NCI-H128 (cell line): ENCODE measurements at regions not wholly inside any gene's neighbourhood (a gene's known extent, or its start where the extent isn't known, plus 50 kb on each side); places are given as distances from the start of the nearest gene placed in this dataset.

Source experiments
- DNase-seq: peaks from one replicate; lab custom pipeline; 2025; ENCODE audit not compliant: unreplicated experiment; lab: John Stamatoyannopoulos, UW

GRCh38 chr1:213669964-213670691, 317.6 kb upstream of the PROX1 start:
- peak; percentile 32 for DNase-seq

- no peak for DNase-seq
These were observed 317.1 kb upstream of the PROX1 start for GRCh38 chr1:213670692-213671023.

- DNase-seq: no peak
These were observed 312.7 kb upstream of the PROX1 start for GRCh38 chr1:213675043-213675442.

GRCh38 chr1:213676736-213677135, 311.0 kb upstream of the PROX1 start:
- no peak for DNase-seq

GRCh38 chr1:213678348-213678747, 309.4 kb upstream of the PROX1 start:
- no peak for DNase-seq

GRCh38 chr1:213678753-213679152, 309.0 kb upstream of the PROX1 start:
- DNase-seq: no peak

- no peak for DNase-seq
These were observed 308.6 kb upstream of the PROX1 start for GRCh38 chr1:213679153-213679552.

- no peak for DNase-seq
These were observed 307.0 kb upstream of the PROX1 start for GRCh38 chr1:213680677-213681325.

GRCh38 chr1:213681788-213682340, 305.9 kb upstream of the PROX1 start:
- DNase-seq: no peak

GRCh38 chr1:213683529-213683928, 304.2 kb upstream of the PROX1 start:
- no peak for DNase-seq

GRCh38 chr1:213684454-213684853, 303.3 kb upstream of the PROX1 start:
- no peak for DNase-seq

- no peak for DNase-seq
These were observed 301.7 kb upstream of the PROX1 start for GRCh38 chr1:213685992-213686582.

- DNase-seq: no peak
These were observed 300.8 kb upstream of the PROX1 start for GRCh38 chr1:213686983-213687382.

GRCh38 chr1:213687832-213688231, 299.9 kb upstream of the PROX1 start:
- DNase-seq: no peak

GRCh38 chr1:213688655-213689054, 299.1 kb upstream of the PROX1 start:
- no peak for DNase-seq

- DNase-seq: no peak
These were observed 298.5 kb upstream of the PROX1 start for GRCh38 chr1:213689260-213689659.

GRCh38 chr1:213690341-213690917, 297.3 kb upstream of the PROX1 start:
- DNase-seq: no peak

- DNase-seq: no peak
These were observed 295.5 kb upstream of the PROX1 start for GRCh38 chr1:213692321-213692720.

GRCh38 chr1:213693864-213694263, 293.9 kb upstream of the PROX1 start:
- no peak for DNase-seq

GRCh38 chr1:213697192-213697802, 290.5 kb upstream of the PROX1 start:
- no peak for DNase-seq

GRCh38 chr1:213698092-213698702, 289.6 kb upstream of the PROX1 start:
- DNase-seq: no peak
